B cell (primary cell): ENCODE measurements at regions not wholly inside any gene's neighbourhood (a gene's known extent, or its start where the extent isn't known, plus 50 kb on each side); places are given as distances from the start of the nearest gene placed in this dataset.

Source experiments
- ATAC-seq: fragments of 200-7000 bp; cut with Tn5 transposase; one replicate; pipeline ENCODE4 v1.10.0; 2021; ENCODE audit warnings: low read depth, mild to moderate bottlenecking, moderate number of reproducible peaks, moderate library complexity
- CTCF ChIA-PET: fragments of 350-600 bp; sonication (Branson Sonifier 250); formaldehyde crosslinking; loops from one replicate; lab custom pipeline; 2021; ENCODE audit warnings: antibody characterized with exemption, inconsistent platforms; lab: Charles Lee
- POLR2A ChIA-PET: fragments of 350-600 bp; sonication (Branson Sonifier 250); formaldehyde crosslinking; loops from one replicate; lab custom pipeline; 2021; ENCODE audit warnings: antibody characterized with exemption; lab: Charles Lee
- DNase-seq: peaks from one replicate; pipeline ENCODE4 v3.0.0; 2013
- H2AFZ ChIP-seq: 2 replicates; pipeline ENCODE4 v1.6.1; 2012; ENCODE audit warnings: mild to moderate bottlenecking, low read depth, low read length; ENCODE audit not compliant: insufficient read depth, poor library complexity, severe bottlenecking
- H3K27ac ChIP-seq, 2 donors: 1 replicate in 1 of 2; 2 replicates in 1 of 2; pipeline ENCODE4 v1.5.1; 2012 to 2013; ENCODE audit warnings: low read length in 2 of 2, mild to moderate bottlenecking in 2 of 2, moderate library complexity in 1 of 2
- H3K27me3 ChIP-seq, 4 experiments: fragments of 200-600 bp in 1 of 4; sonication (generic) in 1 of 4; replicated peaks in 1 of 4; 1 replicate in 2 of 4; 2 replicates in 2 of 4; pipeline versions ENCODE4 v1.6.1 to v1.7.0; 2013 to 2016; ENCODE audit warnings: low read length in 3 of 4, mild to moderate bottlenecking in 2 of 4, mixed read lengths in 1 of 4, moderate library complexity in 1 of 4; ENCODE audit not compliant: insufficient read depth in 4 of 4, control insufficient read depth in 3 of 4; ENCODE audit errors: control extremely low read depth in 1 of 4
- H3K36me3 ChIP-seq, 2 experiments: replicated peaks in 1 of 2; 1 replicate in 1 of 2; 2 replicates in 1 of 2; pipeline versions ENCODE4 v1.6.1 to v1.7.1; 2013; ENCODE audit warnings: low read length in 1 of 2; ENCODE audit not compliant: insufficient read depth in 2 of 2, control insufficient read depth in 1 of 2; ENCODE audit errors: control extremely low read depth in 1 of 2, extremely low read depth in 1 of 2
- H3K4me1 ChIP-seq, 2 donors: fragments of 200-600 bp in 1 of 2; sonication (generic) in 1 of 2; 1 replicate in 1 of 2; 2 replicates in 1 of 2; pipeline versions ENCODE4 v1.5.1 to v1.6.1; 2013 to 2017; ENCODE audit warnings: low read length in 2 of 2; ENCODE audit not compliant: control insufficient read depth in 2 of 2, insufficient read depth in 2 of 2
- H3K4me2 ChIP-seq: replicated peaks from 2 replicates; pipeline ENCODE3; 2012; ENCODE audit warnings: mild to moderate bottlenecking, low read depth, low read length; ENCODE audit not compliant: poor library complexity, severe bottlenecking
- H3K4me3 ChIP-seq, 5 experiments: fragments of 200-600 bp in 1 of 5; sonication (generic) in 1 of 5; 1 replicate in 3 of 5; 2 replicates in 2 of 5; pipeline versions ENCODE4 v1.5.1 to v1.7.0; 2011 to 2016; ENCODE audit warnings: low read length in 4 of 5, mild to moderate bottlenecking in 4 of 5, low read depth in 2 of 5, control low read depth in 1 of 5, moderate library complexity in 1 of 5; ENCODE audit not compliant: insufficient read depth in 1 of 5; ENCODE audit errors: control extremely low read depth in 1 of 5, extremely low read depth in 1 of 5
- H3K79me2 ChIP-seq: fragments of 200-600 bp; sonication (generic); one replicate; pipeline ENCODE4 v1.6.0; 2016; ENCODE audit warnings: low read length; ENCODE audit not compliant: control insufficient read depth, insufficient read depth
- H3K9ac ChIP-seq: fragments of 200-600 bp; sonication (generic); 2 replicates; pipeline ENCODE4 v1.6.1; 2017; ENCODE audit warnings: mild to moderate bottlenecking, low read length, moderate library complexity
- H3K9me3 ChIP-seq, 3 donors: one replicate each; pipeline versions ENCODE4 v1.6.1 to v1.7.1; 2013; ENCODE audit warnings: low read length in 2 of 3; ENCODE audit not compliant: control insufficient read depth in 2 of 3, insufficient read depth in 1 of 3; ENCODE audit errors: control extremely low read depth in 1 of 3
- H4K20me1 ChIP-seq: 2 replicates; pipeline ENCODE4 v1.6.0; 2012; ENCODE audit warnings: mild to moderate bottlenecking, low read length; ENCODE audit not compliant: insufficient read depth, control insufficient read depth, poor library complexity, severe bottlenecking
- H3K27ac Mint-ChIP-seq: one replicate; pipeline ENCODE4 v1.8.0; 2021; ENCODE audit warnings: mixed read lengths
- H3K27me3 Mint-ChIP-seq: one replicate; pipeline ENCODE4 v1.8.0; 2021; ENCODE audit warnings: mixed read lengths
- H3K4me1 Mint-ChIP-seq: one replicate; pipeline ENCODE4 v1.8.0; 2021; ENCODE audit warnings: mixed read lengths
- H3K4me3 Mint-ChIP-seq: one replicate; pipeline ENCODE4 v1.8.0; 2021; ENCODE audit warnings: mixed read lengths
- H3K9me3 Mint-ChIP-seq: one replicate; pipeline ENCODE4 v1.8.0; 2022; ENCODE audit warnings: mixed read lengths; ENCODE audit not compliant: insufficient read depth
- CTCF ChIP-seq: fragments of 200-600 bp; IDR thresholded peaks from one replicate; pipeline ENCODE4 v1.8.0; 2022; ENCODE audit warnings: antibody characterized with exemption, mild to moderate bottlenecking
- EZH2 ChIP-seq: IDR thresholded peaks from 2 replicates; pipeline ENCODE4 v1.6.1; 2012; ENCODE audit warnings: borderline replicate concordance, low read depth, mild to moderate bottlenecking, moderate library complexity, low read length; ENCODE audit not compliant: insufficient read depth, poor library complexity, severe bottlenecking
- WGBS: methylation state at CpG from one replicate; pipeline ENCODE4 v1.1.5; 2013; ENCODE audit warnings: missing lambda C conversion rate; ENCODE audit not compliant: insufficient coverage; 5-methylcytosine and 5-hydroxymethylcytosine counted together
- intact Hi-C: fragments of 100-400 bp; cut with micrococcal nuclease; formaldehyde crosslinking; loops from one replicate; pipeline ENCODE4 v1.10.0; 2022

GRCh38 chr11:23166376-23166775 is 306.1 kb upstream of the CCDC179 start:
- no peak overlapping the region for H3K27ac Mint-ChIP-seq
- intact Hi-C loops = no loop called here
- Histone ChIP-seq H3K36me3 (no peaks in the 10 kb centered on the region), H3K4me3 (no peak overlapping the region), H3K27me3 (no peaks in the 10 kb centered on the region), H3K4me1 (no peaks in the 10 kb centered on the region), H2AFZ (no peak overlapping the region), H3K79me2 (no peaks in the 10 kb centered on the region), H3K9me3 (no peaks in the 10 kb centered on the region), H4K20me1 (no peaks in the 10 kb centered on the region), H3K9ac (no peak overlapping the region), H3K27ac (no peak overlapping the region), H3K4me2 (no peak overlapping the region)
- ChIA-PET CTCF (no interaction called here), POLR2A (no interaction called here)
- no peak overlapping the region for H3K4me3 Mint-ChIP-seq
- H3K4me1 Mint-ChIP-seq = no peaks in the 10 kb centered on the region
- no peaks in the 10 kb centered on the region for H3K9me3 Mint-ChIP-seq
- TF ChIP-seq CTCF (no peak), EZH2 (no peak)
- H3K27me3 Mint-ChIP-seq = no peaks in the 10 kb centered on the region
- ATAC-seq = no peak
- no CpG with 5 or more reads among the region's 1 CpG for WGBS
- DNase-seq = no peak

DNA sequence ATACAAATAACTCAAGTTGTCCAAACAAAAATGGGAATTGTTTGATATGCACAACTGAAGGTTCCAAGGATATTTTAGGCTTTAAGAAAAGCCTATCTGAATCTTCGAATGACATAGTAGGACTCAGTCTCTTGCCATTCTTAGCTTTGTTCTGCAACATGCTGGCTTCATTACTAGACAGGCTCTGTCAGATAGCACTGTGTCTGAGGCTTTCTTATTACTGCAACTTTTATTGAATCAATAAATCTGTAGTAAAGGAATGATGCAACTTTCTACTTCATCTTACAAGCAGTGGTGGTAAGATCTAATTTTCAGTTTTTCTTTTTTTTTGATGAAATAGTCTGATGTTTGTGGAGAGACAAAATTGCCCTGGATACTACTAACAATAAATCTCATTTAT is 319.3 kb upstream of the CCDC179 start:
- Mint-ChIP-seq H3K27ac (no peak overlapping the region), H3K4me1 (no peaks in the 10 kb centered on the region), H3K9me3 (peaks cover 2% of the 10 kb centered on the region), H3K27me3 (no peaks in the 10 kb centered on the region), H3K4me3 (no peak overlapping the region)
- no peak for DNase-seq
- intact Hi-C loops = no loop called here
- H3K4me3 ChIP-seq = no peak overlapping the region
- ChIA-PET CTCF (no interaction called here), POLR2A (no interaction called here)
- H2AFZ ChIP-seq = no peak overlapping the region
- H3K4me1 ChIP-seq = no peaks in the 10 kb centered on the region
- TF ChIP-seq CTCF (no peak), EZH2 (no peak)
- H3K9me3 ChIP-seq = no peaks in the 10 kb centered on the region
- WGBS = 86% methylated on average over 1 of the region's 1 CpG
- no peaks in the 10 kb centered on the region for H3K36me3 ChIP-seq
- no peak overlapping the region for H3K27ac ChIP-seq
- no peak overlapping the region for H3K4me2 ChIP-seq
- no peaks in the 10 kb centered on the region for H3K79me2 ChIP-seq
- no peak overlapping the region for H3K9ac ChIP-seq
- no peaks in the 10 kb centered on the region for H3K27me3 ChIP-seq
- H4K20me1 ChIP-seq = no peaks in the 10 kb centered on the region
- ATAC-seq = no peak
